ENCODE measurements at regions not wholly inside any gene's neighbourhood (a gene's known extent, or its start where the extent isn't known, plus 50 kb on each side); places are given as distances from the start of the nearest gene placed in this dataset.
"Not testable (repeated sequence)": the region's sequence is repeated elsewhere in the genome, so short reads cannot be mapped to it uniquely, and the experiment has no call there.

DNA sequence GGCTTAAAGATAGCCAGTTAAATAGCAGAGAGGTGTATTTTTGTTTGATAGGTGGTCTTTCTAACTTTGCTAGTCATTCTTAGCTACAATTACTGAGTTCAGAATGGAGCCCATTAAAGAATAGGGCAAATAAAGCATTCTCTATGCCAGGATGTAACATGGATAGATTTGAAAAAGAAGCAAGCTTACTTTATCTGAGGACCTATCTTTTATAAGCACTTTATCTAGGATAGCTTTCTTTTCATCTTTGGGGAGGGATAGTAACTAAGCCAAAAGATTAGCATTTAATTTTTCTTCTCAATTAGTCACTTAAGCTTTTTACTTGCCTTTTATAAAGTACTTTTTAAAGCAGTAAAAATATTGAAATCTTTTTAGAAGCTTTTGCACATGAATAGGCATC is 1148.0 kb upstream of the DIAPH2 start:
- Mint-ChIP-seq H3K27ac (ENCODE audit: unreplicated experiment) (no peak overlapping the region), H3K36me3 (ENCODE audit: low read depth) (no peaks in the 10 kb centered on the region), H3K4me1 (ENCODE audit: low read depth) (no peaks in the 10 kb centered on the region), H3K27me3 (ENCODE audit: low read depth) (no peaks in the 10 kb centered on the region), H3K9me3 (ENCODE audit: low read depth) (no peaks in the 10 kb centered on the region), H3K4me3 (ENCODE audit: unreplicated experiment) (no peak overlapping the region)
- TF ChIP-seq, protein P1, sequence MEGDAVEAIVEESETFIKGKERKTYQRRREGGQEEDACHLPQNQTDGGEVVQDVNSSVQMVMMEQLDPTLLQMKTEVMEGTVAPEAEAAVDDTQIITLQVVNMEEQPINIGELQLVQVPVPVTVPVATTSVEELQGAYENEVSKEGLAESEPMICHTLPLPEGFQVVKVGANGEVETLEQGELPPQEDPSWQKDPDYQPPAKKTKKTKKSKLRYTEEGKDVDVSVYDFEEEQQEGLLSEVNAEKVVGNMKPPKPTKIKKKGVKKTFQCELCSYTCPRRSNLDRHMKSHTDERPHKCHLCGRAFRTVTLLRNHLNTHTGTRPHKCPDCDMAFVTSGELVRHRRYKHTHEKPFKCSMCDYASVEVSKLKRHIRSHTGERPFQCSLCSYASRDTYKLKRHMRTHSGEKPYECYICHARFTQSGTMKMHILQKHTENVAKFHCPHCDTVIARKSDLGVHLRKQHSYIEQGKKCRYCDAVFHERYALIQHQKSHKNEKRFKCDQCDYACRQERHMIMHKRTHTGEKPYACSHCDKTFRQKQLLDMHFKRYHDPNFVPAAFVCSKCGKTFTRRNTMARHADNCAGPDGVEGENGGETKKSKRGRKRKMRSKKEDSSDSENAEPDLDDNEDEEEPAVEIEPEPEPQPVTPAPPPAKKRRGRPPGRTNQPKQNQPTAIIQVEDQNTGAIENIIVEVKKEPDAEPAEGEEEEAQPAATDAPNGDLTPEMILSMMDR (IDR thresholded peaks at IDR 0.05) = no peak
- DNase-seq (ENCODE audit: low spot score) = no peak

DNA sequence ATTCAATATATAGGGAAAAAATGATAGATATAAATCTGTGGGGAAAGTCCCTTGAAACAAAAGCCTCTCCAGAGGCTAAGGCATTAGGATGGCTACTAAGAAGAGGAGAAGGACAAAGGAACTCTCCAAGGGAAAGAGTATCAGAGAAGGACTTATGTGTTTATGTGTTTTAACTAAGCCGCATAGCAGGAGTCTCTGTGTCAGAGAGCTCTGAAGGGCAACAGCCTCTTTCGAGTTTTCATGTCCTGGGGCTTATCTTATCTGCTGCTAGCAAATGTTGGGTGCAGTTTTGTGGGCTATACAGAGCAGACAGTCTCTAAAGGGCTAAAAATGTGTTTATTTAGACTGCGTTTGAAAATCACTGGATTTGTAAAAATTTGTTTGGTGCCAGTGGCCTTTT is 1145.6 kb upstream of the DIAPH2 start:
- Mint-ChIP-seq H3K4me1 (ENCODE audit: low read depth) (no peaks in the 10 kb centered on the region), H3K27me3 (ENCODE audit: low read depth) (no peaks in the 10 kb centered on the region), H3K4me3 (ENCODE audit: unreplicated experiment) (no peak overlapping the region), H3K9me3 (ENCODE audit: low read depth) (no peaks in the 10 kb centered on the region), H3K27ac (ENCODE audit: unreplicated experiment) (no peak overlapping the region), H3K36me3 (ENCODE audit: low read depth) (no peaks in the 10 kb centered on the region)
- DNase-seq (ENCODE audit: low spot score) = no peak
- TF ChIP-seq, protein P1 (IDR thresholded peaks at IDR 0.05) = no peak

DNA sequence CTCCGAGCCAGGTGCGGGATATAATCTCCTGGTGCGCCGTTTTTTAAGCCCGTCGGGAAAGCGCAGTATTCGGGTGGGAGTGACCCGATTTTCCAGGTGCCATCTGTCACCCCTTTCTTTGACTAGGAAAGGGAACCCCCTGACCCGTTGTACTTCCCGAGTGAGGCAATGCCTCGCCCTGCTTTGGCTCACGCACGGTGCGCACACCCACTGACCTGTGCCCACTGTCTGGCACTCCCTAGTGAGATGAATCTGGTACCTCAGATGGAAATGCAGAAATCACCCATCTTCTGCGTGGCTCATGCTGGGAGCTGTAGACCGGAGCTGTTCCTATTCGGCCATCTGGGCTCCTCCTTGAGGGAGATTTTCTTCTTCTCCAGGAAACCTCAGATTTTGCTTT is 1135.1 kb upstream of the DIAPH2 start:
- H3K4me3 Mint-ChIP-seq (ENCODE audit: unreplicated experiment); H3K27ac Mint-ChIP-seq (ENCODE audit: unreplicated experiment); DNase-seq (ENCODE audit: low spot score); H3K4me1 Mint-ChIP-seq (ENCODE audit: low read depth); H3K36me3 Mint-ChIP-seq (ENCODE audit: low read depth); H3K27me3 Mint-ChIP-seq (ENCODE audit: low read depth): not testable (repeated sequence)
- H3K9me3 Mint-ChIP-seq (ENCODE audit: low read depth) = peaks cover 24% of the 10 kb centered on the region

DNA sequence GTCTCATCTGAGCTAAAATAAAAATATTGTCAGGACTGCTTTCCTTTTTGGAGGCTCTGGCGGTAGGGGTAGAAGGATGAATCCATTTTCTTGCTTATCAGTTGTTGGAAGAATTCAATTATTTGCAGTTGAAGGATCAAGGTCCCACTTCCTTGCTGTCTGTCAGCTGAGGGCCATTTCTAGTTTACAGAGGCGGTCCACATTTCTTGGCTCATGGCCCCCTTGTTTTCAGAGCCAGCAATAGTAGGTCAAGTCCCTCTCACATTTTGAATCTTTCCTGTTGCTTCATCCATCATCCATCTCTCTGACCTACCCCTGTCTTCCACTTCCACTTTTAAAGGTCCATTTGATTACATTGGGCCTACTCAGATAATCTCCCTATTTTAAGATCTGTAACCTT is 1099.3 kb upstream of the DIAPH2 start:
- Mint-ChIP-seq H3K36me3 (ENCODE audit: low read depth) (no peaks in the 10 kb centered on the region), H3K27me3 (ENCODE audit: low read depth) (no peaks in the 10 kb centered on the region), H3K4me3 (ENCODE audit: unreplicated experiment) (no peak overlapping the region), H3K4me1 (ENCODE audit: low read depth) (no peaks in the 10 kb centered on the region), H3K9me3 (ENCODE audit: low read depth) (no peaks in the 10 kb centered on the region), H3K27ac (ENCODE audit: unreplicated experiment) (no peak overlapping the region)
- DNase-seq (ENCODE audit: low spot score) = no peak
- TF ChIP-seq, protein P1 (IDR thresholded peaks at IDR 0.05) = no peak

DNA sequence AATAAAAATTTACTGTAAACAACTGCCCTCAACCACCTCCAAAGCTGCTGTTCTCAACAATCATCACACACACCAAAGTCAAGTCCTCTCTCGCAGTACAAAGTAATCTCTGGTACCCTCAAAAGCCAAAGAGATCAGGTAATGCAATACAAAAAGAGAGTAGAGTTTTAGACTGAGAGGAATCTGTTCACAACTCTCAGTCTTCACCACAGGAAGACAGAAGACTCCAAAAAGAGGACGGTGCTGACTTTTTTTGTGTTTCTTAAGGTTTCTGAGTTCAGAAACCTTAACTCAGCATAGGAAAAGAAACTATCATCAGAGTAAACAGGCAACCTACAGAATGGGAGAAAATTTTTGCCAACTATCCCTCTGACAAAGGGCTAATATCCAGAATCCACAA is 1072.3 kb upstream of the DIAPH2 start:
- Mint-ChIP-seq H3K27ac (ENCODE audit: unreplicated experiment) (no peak overlapping the region), H3K27me3 (ENCODE audit: low read depth) (no peaks in the 10 kb centered on the region), H3K36me3 (ENCODE audit: low read depth) (no peaks in the 10 kb centered on the region), H3K4me1 (ENCODE audit: low read depth) (no peaks in the 10 kb centered on the region), H3K4me3 (ENCODE audit: unreplicated experiment) (no peak overlapping the region), H3K9me3 (ENCODE audit: low read depth) (peaks cover 33% of the 10 kb centered on the region)
- TF ChIP-seq, protein P1 (IDR thresholded peaks at IDR 0.05) = no peak
- DNase-seq (ENCODE audit: low spot score) = no peak

DNA sequence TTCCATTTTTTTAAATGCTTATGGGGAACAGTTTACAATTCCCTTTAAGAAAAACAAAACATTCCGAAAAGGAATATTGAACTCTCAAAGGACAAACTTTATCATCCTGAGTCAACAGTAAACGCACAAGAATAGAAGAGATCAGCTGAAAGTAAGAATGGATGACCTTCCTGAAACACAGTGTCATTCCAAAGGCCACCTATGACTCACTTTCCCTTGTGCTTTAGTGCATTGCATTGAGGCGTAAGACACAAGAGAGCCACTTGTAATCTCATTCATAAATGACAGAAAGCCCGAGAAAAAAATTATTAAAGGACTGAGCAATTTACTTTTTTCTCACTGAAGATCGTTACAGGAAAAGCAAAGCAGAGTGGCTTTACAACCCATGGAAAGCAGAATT is 1062.4 kb upstream of the DIAPH2 start:
- Mint-ChIP-seq H3K27ac (ENCODE audit: unreplicated experiment) (no peak overlapping the region), H3K27me3 (ENCODE audit: low read depth) (no peaks in the 10 kb centered on the region), H3K9me3 (ENCODE audit: low read depth) (peaks cover 39% of the 10 kb centered on the region)

More for the DNA sequence above, 1062.4 kb upstream of the DIAPH2 start:
- Mint-ChIP-seq H3K36me3 (ENCODE audit: low read depth) (no peaks in the 10 kb centered on the region), H3K4me3 (ENCODE audit: unreplicated experiment) (no peak overlapping the region), H3K4me1 (ENCODE audit: low read depth) (no peaks in the 10 kb centered on the region)
- TF ChIP-seq, protein P1 (IDR thresholded peaks at IDR 0.05) = no peak
- no peak for DNase-seq (ENCODE audit: low spot score)

All from chondrocyte (in vitro differentiated cells).